ENCODE measurements at regions not wholly inside any gene's neighbourhood (a gene's known extent, or its start where the extent isn't known, plus 50 kb on each side); places are given as distances from the start of the nearest gene placed in this dataset.

DNA sequence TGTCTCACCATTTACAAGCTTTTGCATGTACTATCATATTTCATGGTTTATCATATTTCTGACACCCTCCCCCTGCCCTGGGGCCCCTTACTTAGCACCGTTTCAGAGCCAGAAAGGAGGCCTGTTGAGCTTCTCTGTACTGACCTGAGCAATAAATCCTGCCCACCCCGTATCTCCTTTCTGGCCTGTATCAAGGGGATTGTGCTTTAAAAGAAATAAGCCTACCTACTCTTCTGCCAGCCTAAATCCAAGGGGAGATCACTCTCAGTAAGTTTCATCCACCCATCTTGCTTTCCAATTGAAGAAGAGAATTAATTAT, 54.0 kb upstream of the FST start:
- no peak for TF ChIP-seq FOXA2 (IDR thresholded peaks at IDR 0.05)
- no peak for TF ChIP-seq ATF3 (IDR thresholded peaks at IDR 0.05)
- TF ChIP-seq EGR1 (IDR thresholded peaks at IDR 0.05; ENCODE audit: low read depth in 2 of 2): no peak
- TF ChIP-seq HNF4A (conservative IDR thresholded peaks at IDR 0.05): no peak
- TF ChIP-seq NR2F2 (IDR thresholded peaks at IDR 0.05): no peak
- TF ChIP-seq, protein P1, sequence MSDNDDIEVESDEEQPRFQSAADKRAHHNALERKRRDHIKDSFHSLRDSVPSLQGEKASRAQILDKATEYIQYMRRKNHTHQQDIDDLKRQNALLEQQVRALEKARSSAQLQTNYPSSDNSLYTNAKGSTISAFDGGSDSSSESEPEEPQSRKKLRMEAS (IDR thresholded peaks at IDR 0.05): no peak
- TF ChIP-seq GABPA (IDR thresholded peaks at IDR 0.05 in 1 of 2, conservative IDR thresholded peaks at IDR 0.05 in 1 of 2): no peak

DNA sequence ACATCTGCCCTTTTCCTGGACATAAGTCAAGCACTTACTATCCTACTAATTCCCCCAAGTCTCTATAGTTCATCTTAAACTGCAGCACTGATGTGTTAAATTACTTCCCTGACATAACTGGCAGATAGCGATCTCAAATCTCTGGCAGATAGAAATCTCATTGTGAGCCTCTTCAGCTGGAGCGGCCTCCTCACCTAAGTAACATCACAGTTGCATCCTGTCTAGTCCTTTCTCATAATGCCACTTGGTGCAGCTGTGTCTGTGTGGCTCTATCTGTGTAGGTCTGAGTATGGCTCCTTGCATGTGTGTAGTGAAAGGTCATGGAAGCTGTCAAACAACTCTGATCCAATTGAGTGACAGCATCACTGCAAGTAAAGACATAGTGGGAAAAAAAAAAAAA, 53.6 kb upstream of the FST start:
- no peaks in the 10 kb centered on the region for H3K9me3 ChIP-seq (ENCODE audit: control insufficient read depth in 4 of 4, low read length in 3 of 4)
- 95% methylated on average over 2 of the region's 2 CpGs for WGBS
- TF ChIP-seq EGR1 (IDR thresholded peaks at IDR 0.05; ENCODE audit: low read depth in 2 of 2) (no peak), RAD21 (IDR thresholded peaks at IDR 0.05) (no peak), YY1 (IDR thresholded peaks at IDR 0.05) (no peak), HNF4G (IDR thresholded peaks at IDR 0.05) (no peak), JUND (IDR thresholded peaks at IDR 0.05) (no peak), RXRA (IDR thresholded peaks at IDR 0.05) (no peak), FOXA2 (IDR thresholded peaks at IDR 0.05) (no peak), SP1 (IDR thresholded peaks at IDR 0.05) (no peak), ATF3 (IDR thresholded peaks at IDR 0.05) (no peak), HNF4A (conservative IDR thresholded peaks at IDR 0.05) (no peak), TAF1 (conservative IDR thresholded peaks at IDR 0.05) (no peak), FOXA1 (IDR thresholded peaks at IDR 0.05) (no peak), CTCF (IDR thresholded peaks at IDR 0.05; ENCODE audit: low read depth, low read length, missing input control) (no peak), GABPA (IDR thresholded peaks at IDR 0.05 in 1 of 2, conservative IDR thresholded peaks at IDR 0.05 in 1 of 2) (no peak), NR2F2 (IDR thresholded peaks at IDR 0.05) (no peak)
- TF ChIP-seq, protein P2, sequence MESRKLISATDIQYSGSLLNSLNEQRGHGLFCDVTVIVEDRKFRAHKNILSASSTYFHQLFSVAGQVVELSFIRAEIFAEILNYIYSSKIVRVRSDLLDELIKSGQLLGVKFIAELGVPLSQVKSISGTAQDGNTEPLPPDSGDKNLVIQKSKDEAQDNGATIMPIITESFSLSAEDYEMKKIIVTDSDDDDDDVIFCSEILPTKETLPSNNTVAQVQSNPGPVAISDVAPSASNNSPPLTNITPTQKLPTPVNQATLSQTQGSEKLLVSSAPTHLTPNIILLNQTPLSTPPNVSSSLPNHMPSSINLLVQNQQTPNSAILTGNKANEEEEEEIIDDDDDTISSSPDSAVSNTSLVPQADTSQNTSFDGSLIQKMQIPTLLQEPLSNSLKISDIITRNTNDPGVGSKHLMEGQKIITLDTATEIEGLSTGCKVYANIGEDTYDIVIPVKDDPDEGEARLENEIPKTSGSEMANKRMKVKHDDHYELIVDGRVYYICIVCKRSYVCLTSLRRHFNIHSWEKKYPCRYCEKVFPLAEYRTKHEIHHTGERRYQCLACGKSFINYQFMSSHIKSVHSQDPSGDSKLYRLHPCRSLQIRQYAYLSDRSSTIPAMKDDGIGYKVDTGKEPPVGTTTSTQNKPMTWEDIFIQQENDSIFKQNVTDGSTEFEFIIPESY (IDR thresholded peaks at IDR 0.05): no peak
- TF ChIP-seq, protein P1 (IDR thresholded peaks at IDR 0.05): no peak
- TF ChIP-seq, protein P3, sequence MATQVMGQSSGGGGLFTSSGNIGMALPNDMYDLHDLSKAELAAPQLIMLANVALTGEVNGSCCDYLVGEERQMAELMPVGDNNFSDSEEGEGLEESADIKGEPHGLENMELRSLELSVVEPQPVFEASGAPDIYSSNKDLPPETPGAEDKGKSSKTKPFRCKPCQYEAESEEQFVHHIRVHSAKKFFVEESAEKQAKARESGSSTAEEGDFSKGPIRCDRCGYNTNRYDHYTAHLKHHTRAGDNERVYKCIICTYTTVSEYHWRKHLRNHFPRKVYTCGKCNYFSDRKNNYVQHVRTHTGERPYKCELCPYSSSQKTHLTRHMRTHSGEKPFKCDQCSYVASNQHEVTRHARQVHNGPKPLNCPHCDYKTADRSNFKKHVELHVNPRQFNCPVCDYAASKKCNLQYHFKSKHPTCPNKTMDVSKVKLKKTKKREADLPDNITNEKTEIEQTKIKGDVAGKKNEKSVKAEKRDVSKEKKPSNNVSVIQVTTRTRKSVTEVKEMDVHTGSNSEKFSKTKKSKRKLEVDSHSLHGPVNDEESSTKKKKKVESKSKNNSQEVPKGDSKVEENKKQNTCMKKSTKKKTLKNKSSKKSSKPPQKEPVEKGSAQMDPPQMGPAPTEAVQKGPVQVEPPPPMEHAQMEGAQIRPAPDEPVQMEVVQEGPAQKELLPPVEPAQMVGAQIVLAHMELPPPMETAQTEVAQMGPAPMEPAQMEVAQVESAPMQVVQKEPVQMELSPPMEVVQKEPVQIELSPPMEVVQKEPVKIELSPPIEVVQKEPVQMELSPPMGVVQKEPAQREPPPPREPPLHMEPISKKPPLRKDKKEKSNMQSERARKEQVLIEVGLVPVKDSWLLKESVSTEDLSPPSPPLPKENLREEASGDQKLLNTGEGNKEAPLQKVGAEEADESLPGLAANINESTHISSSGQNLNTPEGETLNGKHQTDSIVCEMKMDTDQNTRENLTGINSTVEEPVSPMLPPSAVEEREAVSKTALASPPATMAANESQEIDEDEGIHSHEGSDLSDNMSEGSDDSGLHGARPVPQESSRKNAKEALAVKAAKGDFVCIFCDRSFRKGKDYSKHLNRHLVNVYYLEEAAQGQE (IDR thresholded peaks at IDR 0.05): no peak
- H3K36me3 ChIP-seq (ENCODE audit: control insufficient read depth in 4 of 4, insufficient read depth in 3 of 4, low read depth in 1 of 4, low read length in 3 of 4): no peaks in the 10 kb centered on the region
- H3K27ac ChIP-seq (ENCODE audit: low read depth in 1 of 2, low read length in 2 of 2): no peak overlapping the region
- no peak for DNase-seq (ENCODE audit: low spot score)
- H3K9ac ChIP-seq (ENCODE audit: low read depth in 1 of 2, low read length in 2 of 2): no peak overlapping the region
- H3K27me3 ChIP-seq (ENCODE audit: control insufficient read depth in 4 of 4, insufficient read depth in 4 of 4, low read length in 3 of 4): no peaks in the 10 kb centered on the region
- peaks cover 0 to 8% (median under 1%) of the 10 kb centered on the region in 4 donors for H3K4me1 ChIP-seq (ENCODE audit: control insufficient read depth in 4 of 4, insufficient read depth in 4 of 4, low read length in 3 of 4)
- H3K4me3 ChIP-seq (ENCODE audit: low read depth in 1 of 3, low read length in 3 of 3): no peak overlapping the region

More for the DNA sequence above, 54.0 kb upstream of the FST start:
- 79% methylated on average over 2 of the region's 2 CpGs for WGBS
- H3K9me3 ChIP-seq (ENCODE audit: control insufficient read depth in 4 of 4, low read length in 3 of 4): no peaks in the 10 kb centered on the region
- H3K27ac ChIP-seq (ENCODE audit: low read depth in 1 of 2, low read length in 2 of 2): no peak overlapping the region
- peaks cover 0 to 8% (median under 1%) of the 10 kb centered on the region in 4 donors for H3K4me1 ChIP-seq (ENCODE audit: control insufficient read depth in 4 of 4, insufficient read depth in 4 of 4, low read length in 3 of 4)
- H3K9ac ChIP-seq (ENCODE audit: low read depth in 1 of 2, low read length in 2 of 2): no peak overlapping the region
- no peaks in the 10 kb centered on the region for H3K27me3 ChIP-seq (ENCODE audit: control insufficient read depth in 4 of 4, insufficient read depth in 4 of 4, low read length in 3 of 4)
- DNase-seq (ENCODE audit: low spot score): no peak
- no peak overlapping the region for H3K4me3 ChIP-seq (ENCODE audit: low read depth in 1 of 3, low read length in 3 of 3)
- H3K36me3 ChIP-seq (ENCODE audit: control insufficient read depth in 4 of 4, insufficient read depth in 3 of 4, low read depth in 1 of 4, low read length in 3 of 4): no peaks in the 10 kb centered on the region

All from liver (tissue), 8 donors.